Endodermal cell (in vitro differentiated cells): ENCODE measurements at regions not wholly inside any gene's neighbourhood (a gene's known extent, or its start where the extent isn't known, plus 50 kb on each side); places are given as distances from the start of the nearest gene placed in this dataset.

Source experiments
- DNase-seq: peaks from one replicate; pipeline ENCODE4 v3.0.0-alpha.2; 2017
- H3K27ac ChIP-seq: 2 replicates; pipeline ENCODE4 v1.5.1; 2013; ENCODE audit warnings: mild to moderate bottlenecking, low read depth, low read length, moderate library complexity
- H3K27me3 ChIP-seq: 2 replicates; pipeline ENCODE4 v1.6.1; 2013; ENCODE audit warnings: mild to moderate bottlenecking, low read length, moderate library complexity; ENCODE audit not compliant: insufficient read depth, control insufficient read depth, poor library complexity, severe bottlenecking
- H3K36me3 ChIP-seq: 2 replicates; pipeline ENCODE4 v1.7.0; 2013; ENCODE audit warnings: mild to moderate bottlenecking, low read length, moderate library complexity; ENCODE audit not compliant: control insufficient read depth, insufficient read depth
- H3K4me1 ChIP-seq: one replicate; pipeline ENCODE4 v1.7.0; 2013; ENCODE audit warnings: low read length; ENCODE audit not compliant: control insufficient read depth, insufficient read depth
- H3K4me3 ChIP-seq: 2 replicates; pipeline ENCODE4 v1.5.1; 2013; ENCODE audit warnings: mild to moderate bottlenecking, low read length, moderate library complexity
- H3K9ac ChIP-seq: 2 replicates; pipeline ENCODE4 v1.6.1; 2013; ENCODE audit warnings: mild to moderate bottlenecking, low read length, moderate library complexity; ENCODE audit not compliant: poor library complexity, severe bottlenecking; ENCODE audit errors: extremely low read depth
- H3K9me3 ChIP-seq: 2 replicates; pipeline ENCODE4 v1.6.1; 2013; ENCODE audit warnings: mild to moderate bottlenecking, low read length, moderate library complexity; ENCODE audit not compliant: control insufficient read depth
- H3K27ac Mint-ChIP-seq: 2 replicates; pipeline ENCODE4 v1.8.0; 2020; ENCODE audit warnings: mixed read lengths
- H3K27me3 Mint-ChIP-seq: 2 replicates; pipeline ENCODE4 v1.8.0; 2021; ENCODE audit warnings: mild to moderate bottlenecking, mixed read lengths; ENCODE audit not compliant: insufficient read depth
- H3K36me3 Mint-ChIP-seq: 2 replicates; pipeline ENCODE4 v1.8.0; 2020; ENCODE audit warnings: low read depth, mixed read lengths
- H3K4me1 Mint-ChIP-seq: 2 replicates; pipeline ENCODE4 v1.8.0; 2020; ENCODE audit warnings: mixed read lengths
- H3K4me3 Mint-ChIP-seq: 2 replicates; pipeline ENCODE4 v1.8.0; 2020; ENCODE audit warnings: mild to moderate bottlenecking, moderate library complexity, mixed read lengths
- H3K9me3 Mint-ChIP-seq: 2 replicates; pipeline ENCODE4 v1.8.0; 2020; ENCODE audit warnings: mild to moderate bottlenecking, mixed read lengths
- WGBS, 2 experiments: methylation state at CpG; one replicate each; pipeline versions ENCODE4 v1.1.5 to v1.1.7; 2013; ENCODE audit warnings: missing lambda C conversion rate in 2 of 2, mixed read lengths in 1 of 2; ENCODE audit not compliant: insufficient coverage in 1 of 2, insufficient read length in 1 of 2; 5-methylcytosine and 5-hydroxymethylcytosine counted together
- TF ChIP-seq, protein P1 (sequence below): fragments of 200-600 bp; sonication (generic); conservative IDR thresholded peaks from 2 replicates; pipeline ENCODE4 v1.5.0; 2021; ENCODE audit warnings: antibody characterized with exemption, mild to moderate bottlenecking

DNA sequence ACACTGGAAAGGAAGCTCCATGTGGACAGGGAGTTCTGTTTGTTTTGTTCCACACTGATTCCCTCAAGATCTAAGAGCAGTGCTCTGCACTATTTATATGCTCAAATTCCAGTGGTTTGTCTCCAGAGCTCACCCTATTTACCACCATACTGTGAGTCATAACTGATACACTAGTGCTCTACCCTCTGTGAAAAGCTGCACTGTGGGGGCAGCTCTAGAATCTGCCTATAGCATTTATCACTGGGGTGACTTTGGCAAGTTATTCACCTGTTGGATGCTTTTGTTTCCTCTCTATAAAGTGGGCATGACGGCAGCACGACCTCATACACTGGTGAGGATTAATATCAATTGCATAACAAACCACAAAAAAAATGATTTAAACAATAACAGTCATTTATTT is 307.8 kb downstream of the NR2F1-AS1 start:
- H3K36me3 Mint-ChIP-seq = no peaks in the 10 kb centered on the region
- Histone ChIP-seq H3K36me3 (no peaks in the 10 kb centered on the region), H3K4me3 (no peak overlapping the region), H3K9ac (no peak overlapping the region), H3K27me3 (no peaks in the 10 kb centered on the region), H3K27ac (no peak overlapping the region), H3K9me3 (no peaks in the 10 kb centered on the region), H3K4me1 (no peaks in the 10 kb centered on the region)
- H3K4me1 Mint-ChIP-seq = no peaks in the 10 kb centered on the region
- WGBS, 2 experiments = 94 to 95% methylated on average over 2 of the region's 2 CpGs
- TF ChIP-seq, protein P1, sequence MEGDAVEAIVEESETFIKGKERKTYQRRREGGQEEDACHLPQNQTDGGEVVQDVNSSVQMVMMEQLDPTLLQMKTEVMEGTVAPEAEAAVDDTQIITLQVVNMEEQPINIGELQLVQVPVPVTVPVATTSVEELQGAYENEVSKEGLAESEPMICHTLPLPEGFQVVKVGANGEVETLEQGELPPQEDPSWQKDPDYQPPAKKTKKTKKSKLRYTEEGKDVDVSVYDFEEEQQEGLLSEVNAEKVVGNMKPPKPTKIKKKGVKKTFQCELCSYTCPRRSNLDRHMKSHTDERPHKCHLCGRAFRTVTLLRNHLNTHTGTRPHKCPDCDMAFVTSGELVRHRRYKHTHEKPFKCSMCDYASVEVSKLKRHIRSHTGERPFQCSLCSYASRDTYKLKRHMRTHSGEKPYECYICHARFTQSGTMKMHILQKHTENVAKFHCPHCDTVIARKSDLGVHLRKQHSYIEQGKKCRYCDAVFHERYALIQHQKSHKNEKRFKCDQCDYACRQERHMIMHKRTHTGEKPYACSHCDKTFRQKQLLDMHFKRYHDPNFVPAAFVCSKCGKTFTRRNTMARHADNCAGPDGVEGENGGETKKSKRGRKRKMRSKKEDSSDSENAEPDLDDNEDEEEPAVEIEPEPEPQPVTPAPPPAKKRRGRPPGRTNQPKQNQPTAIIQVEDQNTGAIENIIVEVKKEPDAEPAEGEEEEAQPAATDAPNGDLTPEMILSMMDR = no peak
- H3K9me3 Mint-ChIP-seq = no peaks in the 10 kb centered on the region
- no peak overlapping the region for H3K27ac Mint-ChIP-seq
- peaks cover 3% of the 10 kb centered on the region for H3K27me3 Mint-ChIP-seq
- no peak overlapping the region for H3K4me3 Mint-ChIP-seq
- DNase-seq = no peak

DNA sequence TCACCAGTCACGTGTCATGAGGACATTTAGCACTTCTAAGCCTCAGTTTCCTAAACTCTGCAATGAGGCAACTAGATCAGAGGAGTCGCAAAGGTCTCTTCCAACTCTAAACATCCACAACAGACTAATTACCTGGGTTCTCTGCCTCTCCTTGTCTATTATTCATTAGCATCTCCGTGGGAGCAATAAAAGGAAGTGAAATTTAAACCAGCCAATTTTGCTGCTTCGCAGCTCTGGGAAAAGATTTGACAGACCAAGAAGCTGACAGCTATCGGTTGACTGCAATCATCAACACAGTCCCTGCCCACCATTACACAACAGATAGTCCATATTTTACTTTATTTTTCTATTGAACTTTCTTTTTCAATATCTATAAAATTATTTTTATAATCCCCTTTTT is 308.9 kb downstream of the NR2F1-AS1 start:
- H3K9me3 ChIP-seq = no peaks in the 10 kb centered on the region
- H3K36me3 ChIP-seq = no peaks in the 10 kb centered on the region
- no peaks in the 10 kb centered on the region for H3K4me1 Mint-ChIP-seq
- H3K27me3 Mint-ChIP-seq = peaks cover 3% of the 10 kb centered on the region
- H3K4me1 ChIP-seq = no peaks in the 10 kb centered on the region
- no peak overlapping the region for H3K27ac Mint-ChIP-seq
- H3K4me3 Mint-ChIP-seq = no peak overlapping the region
- peaks cover 5% of the 10 kb centered on the region for H3K9me3 Mint-ChIP-seq
- no peaks in the 10 kb centered on the region for H3K27me3 ChIP-seq
- H3K9ac ChIP-seq = no peak overlapping the region
- no peak overlapping the region for H3K27ac ChIP-seq
- no peak overlapping the region for H3K4me3 ChIP-seq
- WGBS, 2 experiments = 91 to 96% methylated on average over 4 to 5 of the region's 5 CpGs
- H3K36me3 Mint-ChIP-seq = no peaks in the 10 kb centered on the region
- DNase-seq = no peak
- TF ChIP-seq, protein P1 = no peak

DNA sequence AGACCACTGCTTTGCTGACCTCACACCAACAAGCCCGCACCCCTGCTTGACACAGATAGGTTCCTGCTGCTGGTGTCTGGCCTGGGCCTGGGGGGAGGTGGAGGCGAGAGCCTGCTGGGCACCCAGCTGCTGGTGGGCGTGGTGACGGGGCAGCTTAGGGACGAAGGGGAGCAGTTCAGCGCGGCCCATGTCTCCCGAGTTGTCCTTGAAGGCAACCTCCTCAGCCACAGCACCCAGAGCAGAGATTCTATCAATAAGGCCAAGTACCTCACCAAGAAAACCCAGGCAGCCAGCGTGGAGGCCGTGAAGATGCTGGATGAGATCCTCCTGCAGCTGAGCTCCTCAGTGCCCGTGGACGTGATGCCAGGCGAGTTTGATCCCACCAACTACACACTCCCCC is 313.3 kb downstream of the NR2F1-AS1 start:
- H3K9me3 ChIP-seq = no peaks in the 10 kb centered on the region
- TF ChIP-seq, protein P1 = no peak
- H3K27ac Mint-ChIP-seq = no peak overlapping the region
- no peak for DNase-seq
- H3K4me3 ChIP-seq = no peak overlapping the region
- no peaks in the 10 kb centered on the region for H3K36me3 Mint-ChIP-seq
- WGBS, 2 experiments = 77 to 96% methylated on average over 3 to 13 of the region's 13 CpGs
- H3K9ac ChIP-seq = no peak overlapping the region
- H3K36me3 ChIP-seq = no peaks in the 10 kb centered on the region
- H3K4me3 Mint-ChIP-seq = no peak overlapping the region
- H3K27me3 ChIP-seq = no peaks in the 10 kb centered on the region
- H3K4me1 Mint-ChIP-seq = no peaks in the 10 kb centered on the region
- H3K4me1 ChIP-seq = no peaks in the 10 kb centered on the region
- H3K27ac ChIP-seq = no peak overlapping the region
- peaks cover 10% of the 10 kb centered on the region for H3K9me3 Mint-ChIP-seq
- no peaks in the 10 kb centered on the region for H3K27me3 Mint-ChIP-seq
